Left lung (tissue), 4 donors: ENCODE measurements at regions not wholly inside any gene's neighbourhood (a gene's known extent, or its start where the extent isn't known, plus 50 kb on each side); places are given as distances from the start of the nearest gene placed in this dataset.

Source experiments
- ATAC-seq: fragments of 200-7000 bp; cut with Tn5 transposase; one replicate; pipeline ENCODE4 v1.9.1; 2020; ENCODE audit warnings: moderate library complexity
- DNase-seq, 4 donors: peaks; one replicate each; pipeline ENCODE4 v3.0.0-alpha.2; 2013 to 2020
- H3K27ac ChIP-seq, 2 donors: fragments of 200-600 bp; sonication (generic) in 1 of 2; one replicate each; pipeline versions ENCODE4 v1.5.0 to v1.8.0; 2020 to 2021
- H3K27me3 ChIP-seq, 2 donors: fragments of 200-600 bp; sonication (generic) in 1 of 2; one replicate each; pipeline versions ENCODE4 v1.5.0 to v1.8.0; 2020 to 2021
- H3K36me3 ChIP-seq, 2 donors: fragments of 200-600 bp; sonication (generic) in 1 of 2; one replicate each; pipeline versions ENCODE4 v1.5.0 to v1.8.0; 2020 to 2021
- H3K4me1 ChIP-seq, 2 donors: fragments of 200-600 bp; one replicate each; pipeline ENCODE4 v1.8.0; 2021
- H3K4me3 ChIP-seq, 2 donors: fragments of 200-600 bp; sonication (generic) in 1 of 2; one replicate each; pipeline versions ENCODE4 v1.5.0 to v1.8.0; 2020 to 2021; ENCODE audit warnings: mild to moderate bottlenecking in 1 of 2
- H3K9me3 ChIP-seq, 2 donors: fragments of 200-600 bp; sonication (generic) in 1 of 2; one replicate each; pipeline versions ENCODE4 v1.5.0 to v1.8.0; 2020 to 2021
- CTCF ChIP-seq, 2 donors: fragments of 200-600 bp; sonication (generic) in 1 of 2; IDR thresholded peaks; one replicate each; pipeline versions ENCODE4 v1.5.0 to v1.8.0; 2021; ENCODE audit warnings: antibody characterized with exemption in 2 of 2
- intact Hi-C, 2 donors: fragments of 100-400 bp; cut with DNase I; formaldehyde crosslinking; loops; one replicate each; pipeline versions ENCODE4 v1.11.2 to v1.14.2; 2022
- donor health status: DM: no; HTN: yes; CAD: no.
- donor health status: DM: no; HTN: no; CAD: no.

GRCh38 chr5:52710972-52711596 is 76.6 kb upstream of the ITGA1 start:
- H3K27me3 ChIP-seq = no peaks in the 10 kb centered on the region
- H3K4me1 ChIP-seq = peaks cover 0 to 18% of the 10 kb centered on the region in 2 donors
- DNase-seq (no peak), ATAC-seq (no peak)
- intact Hi-C loops = no loop called here
- H3K9me3 ChIP-seq = no peaks in the 10 kb centered on the region
- no peak overlapping the region for H3K4me3 ChIP-seq
- no peaks in the 10 kb centered on the region for H3K36me3 ChIP-seq
- TF ChIP-seq CTCF (IDR thresholded peaks at IDR 0.05) = no peak
- H3K27ac ChIP-seq = no peak overlapping the region

GRCh38 chr5:52712354-52712753 is 75.4 kb upstream of the ITGA1 start:
- Histone ChIP-seq H3K27me3 (no peaks in the 10 kb centered on the region), H3K9me3 (no peaks in the 10 kb centered on the region), H3K27ac (no peak overlapping the region), H3K4me1 (peaks cover 0 to 15% of the 10 kb centered on the region in 2 donors), H3K4me3 (no peak overlapping the region), H3K36me3 (no peaks in the 10 kb centered on the region)
- ATAC-seq (no peak), DNase-seq (no peak)
- intact Hi-C loops = no loop called here
- no peak for TF ChIP-seq CTCF (IDR thresholded peaks at IDR 0.05)

- no peaks in the 10 kb centered on the region for H3K36me3 ChIP-seq
- intact Hi-C loops = no loop called here
- no peak for TF ChIP-seq CTCF (IDR thresholded peaks at IDR 0.05)
- DNase-seq (peak in 1 of 4 donors; percentile 40), ATAC-seq (peak; percentile 91)
- H3K4me3 ChIP-seq = no peak overlapping the region
- peaks cover 20 to 30% of the 10 kb centered on the region in 2 donors for H3K4me1 ChIP-seq
- H3K27me3 ChIP-seq = no peaks in the 10 kb centered on the region
- peak overlapping the region; percentile 29 to 31 for H3K27ac ChIP-seq
- no peaks in the 10 kb centered on the region for H3K9me3 ChIP-seq
Measured at GRCh38 chr5:52725065-52725746, 62.5 kb upstream of the ITGA1 start.

GRCh38 chr5:52725808-52726207 is 61.9 kb upstream of the ITGA1 start:
- DNase-seq (no peak), ATAC-seq (peak; percentile 33)
- Histone ChIP-seq H3K4me3 (no peak overlapping the region), H3K36me3 (no peaks in the 10 kb centered on the region), H3K4me1 (peaks cover 20 to 30% of the 10 kb centered on the region in 2 donors), H3K27me3 (no peaks in the 10 kb centered on the region), H3K27ac (peak overlapping the region; percentile 31 to 34), H3K9me3 (no peaks in the 10 kb centered on the region)
- no peak for TF ChIP-seq CTCF (IDR thresholded peaks at IDR 0.05)
- intact Hi-C loops = no loop called here

- peaks cover 20 to 30% of the 10 kb centered on the region in 2 donors for H3K4me1 ChIP-seq
- no peak for TF ChIP-seq CTCF (IDR thresholded peaks at IDR 0.05)
- H3K27ac ChIP-seq = peak overlapping the region; percentile 31 to 34
- H3K27me3 ChIP-seq = no peaks in the 10 kb centered on the region
- intact Hi-C loops = no loop called here
- no peak overlapping the region for H3K4me3 ChIP-seq
- H3K36me3 ChIP-seq = no peaks in the 10 kb centered on the region
- H3K9me3 ChIP-seq = no peaks in the 10 kb centered on the region
- no peak for DNase-seq
- ATAC-seq = no peak
Measured at GRCh38 chr5:52727020-52727419, 60.7 kb upstream of the ITGA1 start.
